GM12878 (cell line): ENCODE measurements at regions not wholly inside any gene's neighbourhood (a gene's known extent, or its start where the extent isn't known, plus 50 kb on each side); places are given as distances from the start of the nearest gene placed in this dataset.

Source experiments
- ATF2 ChIP-seq: IDR thresholded peaks from 2 replicates; pipeline ENCODE4 v1.6.1; 2012; ENCODE audit warnings: low read length, inconsistent platforms
- BCLAF1 ChIP-seq: fragments of 450-650 bp; IDR thresholded peaks from 2 replicates; pipeline ENCODE4 v1.6.1; 2017; ENCODE audit warnings: antibody characterized with exemption, mild to moderate bottlenecking, moderate library complexity
- CHD4 ChIP-seq: fragments of 200-600 bp; sonication (generic); IDR thresholded peaks from 2 replicates; pipeline ENCODE4 v1.6.1; 2016; ENCODE audit warnings: mild to moderate bottlenecking
- E4F1 ChIP-seq: fragments of 450-650 bp; IDR thresholded peaks from 2 replicates; pipeline ENCODE4 v1.6.1; 2018; ENCODE audit warnings: borderline replicate concordance, mild to moderate bottlenecking; ENCODE audit not compliant: partially characterized antibody
- EED ChIP-seq: sonication (generic); IDR thresholded peaks from 2 replicates; pipeline ENCODE4 v1.6.1; 2016; ENCODE audit warnings: antibody characterized with exemption, low read depth
- ETV6 ChIP-seq, 2 experiments: fragments of 450-650 bp in 1 of 2; IDR thresholded peaks in 1 of 2; conservative IDR thresholded peaks in 1 of 2; 2 replicates each; pipeline ENCODE4 v1.6.1; 2014; ENCODE audit warnings: antibody characterized with exemption in 1 of 2, borderline replicate concordance in 1 of 2, low read depth in 1 of 2, mild to moderate bottlenecking in 1 of 2, moderate library complexity in 1 of 2
- FOXM1 ChIP-seq: IDR thresholded peaks from 2 replicates; pipeline ENCODE4 v1.6.1; 2012; ENCODE audit warnings: low read depth, mild to moderate bottlenecking, inconsistent platforms, low read length, moderate library complexity
- JUNB ChIP-seq: IDR thresholded peaks from 2 replicates; pipeline ENCODE4 v1.6.1; 2016; ENCODE audit warnings: antibody characterized with exemption, mild to moderate bottlenecking
- LARP7 ChIP-seq: fragments of 450-650 bp; IDR thresholded peaks from 2 replicates; pipeline ENCODE4 v1.6.1; 2017; ENCODE audit warnings: mild to moderate bottlenecking
- NFYA ChIP-seq: IDR thresholded peaks from 2 replicates; pipeline ENCODE4 v1.6.1; 2011; ENCODE audit warnings: low read depth, mild to moderate bottlenecking, low read length, improper control_type of control experiment, borderline replicate concordance
- POLR2AphosphoS5 ChIP-seq: IDR thresholded peaks from 2 replicates; pipeline ENCODE4 v1.6.1; 2011; ENCODE audit warnings: mild to moderate bottlenecking, low read length, inconsistent platforms
- RAD21 ChIP-seq: IDR thresholded peaks from 2 replicates; pipeline ENCODE4 v1.6.1; 2011; ENCODE audit warnings: mild to moderate bottlenecking, low read depth, low read length, moderate library complexity; ENCODE audit not compliant: insufficient read depth
- SMAD1 ChIP-seq: fragments of 450-650 bp; IDR thresholded peaks from 2 replicates; pipeline ENCODE4 v1.6.1; 2018; ENCODE audit warnings: mild to moderate bottlenecking, low read depth; ENCODE audit not compliant: partially characterized antibody
- TCF3 ChIP-seq: IDR thresholded peaks from 2 replicates; pipeline ENCODE4 v1.6.1; 2012; ENCODE audit warnings: low read depth, mild to moderate bottlenecking, low read length, borderline replicate concordance; ENCODE audit not compliant: insufficient read depth
- TCF7 ChIP-seq: IDR thresholded peaks from 2 replicates; pipeline ENCODE4 v1.6.1; 2014; ENCODE audit warnings: antibody characterized with exemption, borderline replicate concordance
- ZBTB11 ChIP-seq: fragments of 450-650 bp; formaldehyde crosslinking; IDR thresholded peaks from 2 replicates; pipeline ENCODE4 v1.5.0; 2022; ENCODE audit warnings: mild to moderate bottlenecking, missing genetic modification characterization
- ZBTB33 ChIP-seq: fragments of 450-650 bp; IDR thresholded peaks from 2 replicates; pipeline ENCODE4 v1.6.1; 2017; ENCODE audit warnings: mild to moderate bottlenecking

GRCh38 chr14:71358209-71358931, 451.1 kb downstream of the PCNX1 start (continued):
- no peak for TF ChIP-seq BCLAF1
- no peak for TF ChIP-seq POLR2AphosphoS5
- peak; percentile 76; the same call in 1 of the 2 replicates for TF ChIP-seq EED
- no peak for TF ChIP-seq TCF3
- TF ChIP-seq NFYA = no peak
- no peak for TF ChIP-seq ZBTB33
- TF ChIP-seq ETV6 (conservative IDR thresholded peaks at IDR 0.05 in 1 of 2, IDR thresholded peaks at IDR 0.05 in 1 of 2; ENCODE audit: borderline replicate concordance in 1 of 2, low read depth in 1 of 2) = 0 out of 4 replicates have a peak, but pooled peaks of 1 of the 2 experiments have one; percentile 26
- peak; percentile 47 for TF ChIP-seq ATF2
- peak; percentile 16; the same call in 1 of the 2 replicates for TF ChIP-seq TCF7
- TF ChIP-seq ZBTB11 (CRISPR knock-in tag) = no peak
- no peak for TF ChIP-seq RAD21
- TF ChIP-seq LARP7 = no peak
- no peak for TF ChIP-seq CHD4
- no peak for TF ChIP-seq E4F1
- TF ChIP-seq FOXM1 = peak; percentile 30; the same call in 1 of the 2 replicates
- TF ChIP-seq SMAD1 = no peak
- 0 out of 2 replicates have a peak, but pooled peaks have one; percentile 6 for TF ChIP-seq JUNB
